Pons (tissue), 1 donor: ENCODE measurements at regions not wholly inside any gene's neighbourhood (a gene's known extent, or its start where the extent isn't known, plus 50 kb on each side); places are given as distances from the start of the nearest gene placed in this dataset.

Source experiments
- DNase-seq: peaks from one replicate; pipeline ENCODE4 v3.0.0-alpha.2; 2016; ENCODE audit warnings: low spot score

DNA sequence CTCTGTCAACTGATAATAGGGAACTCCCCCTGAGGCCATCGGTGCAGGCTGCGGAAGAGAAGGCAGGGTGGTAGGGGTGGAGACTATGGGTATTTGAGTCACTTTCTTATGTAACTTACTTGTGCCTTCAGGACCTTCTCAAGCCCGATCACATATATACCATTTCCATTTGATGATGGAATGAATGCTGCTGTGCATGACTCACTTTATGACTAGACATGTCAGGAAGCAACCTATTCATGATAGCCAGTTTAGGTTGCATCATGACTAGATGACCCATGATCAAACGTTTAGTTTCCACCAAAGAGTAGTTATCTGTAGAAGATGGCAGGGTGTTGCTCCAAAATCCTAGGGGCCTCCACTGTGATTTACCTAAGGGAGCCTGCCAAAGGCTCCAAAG is 435.5 kb downstream of the DTHD1 start:
- DNase-seq: no peak

DNA sequence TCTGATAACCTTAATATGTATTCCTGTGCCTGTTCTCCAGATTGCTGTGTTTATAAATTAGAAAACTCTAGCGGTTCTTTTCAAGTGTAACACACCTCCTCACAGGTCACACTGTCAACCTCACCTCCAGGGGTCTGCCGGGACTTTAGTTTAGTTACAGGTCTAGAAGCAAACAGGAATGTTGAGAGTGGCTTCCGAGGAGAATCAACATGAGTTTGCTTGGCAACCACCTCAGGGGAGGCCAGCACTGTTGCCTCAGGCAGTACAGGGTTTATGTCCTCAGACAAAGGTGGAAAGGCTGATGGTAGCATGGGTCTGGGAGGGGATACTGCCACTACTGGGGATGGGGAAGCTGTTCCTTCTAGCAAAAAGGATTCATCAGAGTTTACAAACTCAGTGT is 438.0 kb downstream of the DTHD1 start:
- DNase-seq: no peak

DNA sequence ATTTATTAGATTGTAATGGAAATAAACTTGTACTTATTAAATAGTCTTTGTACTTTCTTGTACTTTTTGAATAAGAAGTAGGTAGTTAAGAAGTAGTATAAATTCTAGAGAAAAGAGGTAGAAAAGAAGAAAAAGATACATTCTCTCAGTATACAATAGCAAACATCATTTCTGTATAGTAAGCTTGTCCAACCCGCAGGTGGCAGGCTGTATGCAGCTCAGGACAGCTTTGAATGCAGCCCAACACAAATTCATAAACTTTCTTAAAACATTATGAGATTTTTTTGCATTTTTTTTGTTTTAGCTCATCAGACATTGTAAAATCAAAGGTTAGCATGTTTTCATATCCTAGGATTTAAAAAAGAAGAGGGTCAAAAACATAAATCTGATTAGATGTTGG is 441.6 kb downstream of the DTHD1 start:
- DNase-seq: no peak

DNA sequence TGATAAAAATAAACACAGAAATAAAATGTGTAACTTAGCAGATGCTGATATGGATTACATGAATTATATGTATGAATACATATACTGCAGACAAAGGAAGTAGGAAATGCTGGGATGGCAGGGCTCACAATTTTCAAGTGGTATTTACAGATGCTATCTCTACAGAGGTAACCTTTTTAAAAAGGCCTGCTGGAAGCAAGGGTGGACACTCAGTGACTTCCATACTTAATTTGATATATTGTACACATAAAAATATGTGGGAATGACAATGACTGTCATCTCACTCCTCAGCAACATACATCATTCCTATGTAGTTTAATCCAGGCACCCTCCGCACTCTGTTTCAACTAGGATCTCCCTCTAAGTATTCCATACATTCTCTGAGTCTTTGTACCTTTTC is 452.9 kb downstream of the DTHD1 start:
- no peak for DNase-seq

DNA sequence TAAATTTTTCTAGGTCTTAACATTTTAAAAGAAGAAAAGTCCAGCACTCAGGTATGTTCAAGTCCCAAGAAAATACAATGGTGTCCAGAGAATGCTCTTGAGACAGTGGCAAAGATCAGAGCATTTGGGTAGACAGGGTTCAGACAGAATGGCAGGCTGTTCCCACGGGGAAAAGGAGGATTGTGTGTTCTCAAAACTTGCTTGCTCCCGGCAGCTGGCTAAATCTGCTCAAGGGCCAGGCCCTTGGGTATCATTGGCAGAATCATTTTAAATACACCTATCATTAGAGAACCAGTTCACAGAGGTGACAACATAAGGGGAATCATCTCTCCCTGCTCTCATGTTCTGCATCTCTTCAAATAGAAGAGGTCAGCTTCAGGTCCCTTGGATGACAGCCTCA is 456.3 kb downstream of the DTHD1 start:
- no peak for DNase-seq

DNA sequence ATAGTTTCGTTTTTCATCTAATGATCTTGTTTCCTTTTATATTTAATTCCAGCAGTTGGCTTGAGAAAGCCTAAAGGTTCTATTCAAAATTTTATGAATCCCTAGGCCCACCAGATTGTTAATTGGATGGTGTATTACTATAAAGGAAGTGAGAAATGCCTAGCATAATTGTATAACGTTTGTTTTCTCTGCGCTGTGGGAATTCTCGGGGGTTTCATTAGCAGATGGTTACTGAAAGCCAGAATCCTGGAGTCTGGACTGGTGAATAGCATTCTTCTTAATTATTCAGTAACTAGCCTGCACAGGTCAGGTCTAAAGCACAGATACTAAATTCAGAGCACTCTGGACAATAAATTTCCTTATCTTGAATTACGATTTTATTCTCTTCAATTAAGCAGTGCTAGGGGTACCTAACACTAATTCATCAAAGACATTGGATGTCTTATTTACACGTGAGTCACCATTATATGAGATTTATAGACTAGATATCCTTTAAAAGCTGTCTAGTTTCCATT is 459.4 kb downstream of the DTHD1 start:
- DNase-seq: no peak

DNA sequence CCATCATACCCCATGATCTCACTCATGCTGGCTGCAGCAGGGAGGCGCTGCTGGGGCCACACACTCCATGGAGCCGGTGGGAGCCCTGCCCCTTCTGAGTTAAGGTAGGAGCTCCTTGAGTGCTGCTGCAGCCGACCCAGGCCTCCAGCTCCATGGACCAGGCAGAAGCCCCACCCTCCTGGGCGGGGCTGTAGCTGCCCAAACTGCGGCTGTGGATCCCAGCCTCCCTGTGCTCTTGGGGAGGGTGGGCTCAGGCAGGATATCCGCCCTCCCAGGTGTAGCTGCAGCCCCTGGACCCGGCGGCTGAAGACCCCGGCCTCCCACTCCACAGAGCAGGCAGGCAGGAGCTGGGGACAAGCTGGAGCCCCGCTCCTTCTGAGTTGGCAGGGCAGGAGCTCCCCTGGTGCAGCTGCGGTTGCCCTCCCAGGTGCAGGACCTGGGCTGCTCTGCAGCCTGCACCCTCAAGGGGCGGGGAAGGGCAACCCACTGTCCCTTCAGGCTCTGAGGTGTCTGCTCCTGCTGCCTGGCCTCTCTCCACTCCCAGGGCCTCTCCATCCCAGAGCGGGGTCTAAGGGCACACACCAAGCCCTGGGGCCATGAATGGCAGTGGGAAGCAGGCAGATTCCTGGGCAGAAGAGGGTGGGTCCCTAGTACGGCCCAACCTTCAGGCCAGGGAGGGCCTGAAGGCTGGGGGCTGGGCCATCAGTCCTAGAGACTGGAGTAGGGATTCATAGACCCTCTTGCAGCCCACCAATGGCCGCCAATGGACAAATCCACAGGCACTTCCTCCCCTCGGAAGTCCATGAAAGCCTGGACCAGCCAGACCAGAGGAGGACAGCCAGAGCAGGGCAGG is 466.1 kb downstream of the DTHD1 start:
- DNase-seq: no peak

DNA sequence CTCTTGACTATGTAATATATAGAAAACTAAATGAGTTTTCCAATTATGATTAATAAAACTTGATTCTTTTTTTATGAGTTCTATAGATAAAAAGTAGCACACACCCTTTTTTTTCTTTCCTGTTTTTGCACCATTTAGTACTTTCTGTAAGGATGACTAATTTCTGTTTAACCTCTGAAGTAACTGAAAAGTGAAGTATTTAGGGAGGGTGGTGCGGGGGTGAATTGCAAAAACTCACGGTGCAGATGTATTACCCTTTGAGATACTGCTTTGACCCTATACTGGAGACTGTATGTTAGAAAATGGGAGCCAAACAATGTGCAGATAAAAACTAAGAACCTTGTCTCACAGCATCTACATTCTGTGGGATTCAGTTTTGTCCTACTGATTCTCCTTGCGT is 471.6 kb downstream of the DTHD1 start:
- no peak for DNase-seq

DNA sequence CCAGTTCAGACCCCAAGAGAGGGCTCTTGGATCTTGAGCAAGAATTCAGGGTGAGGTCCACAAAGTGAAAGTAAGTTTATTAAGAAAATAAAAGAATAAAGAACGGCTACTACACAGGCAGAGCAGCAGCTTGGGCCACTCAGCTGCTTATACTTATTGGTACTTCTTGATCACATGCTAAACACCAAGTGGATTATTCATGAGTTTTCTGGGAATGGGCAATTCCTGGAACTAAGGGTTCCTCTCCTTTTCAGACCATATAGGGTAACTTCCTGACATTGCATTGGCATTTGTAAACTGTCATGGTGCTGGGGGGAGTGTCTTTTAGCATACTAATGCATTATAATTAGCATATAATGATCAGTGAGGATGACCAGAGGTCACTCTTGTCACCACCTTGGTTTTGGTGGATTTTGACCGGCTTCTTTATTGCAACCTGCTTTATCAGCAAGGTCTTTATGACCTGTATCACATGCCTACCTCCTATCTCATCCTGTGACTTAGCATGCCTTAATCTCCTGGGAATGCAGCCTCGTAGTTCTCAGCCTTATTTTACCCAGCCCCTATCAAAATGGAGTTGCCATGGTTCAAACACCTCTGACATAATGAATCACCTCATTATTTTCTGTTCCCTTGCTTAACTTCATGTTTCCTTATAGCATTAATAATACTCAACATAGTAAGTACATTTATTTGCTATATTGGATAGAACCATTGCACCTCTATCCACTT is 476.3 kb downstream of the DTHD1 start:
- DNase-seq: no peak

DNA sequence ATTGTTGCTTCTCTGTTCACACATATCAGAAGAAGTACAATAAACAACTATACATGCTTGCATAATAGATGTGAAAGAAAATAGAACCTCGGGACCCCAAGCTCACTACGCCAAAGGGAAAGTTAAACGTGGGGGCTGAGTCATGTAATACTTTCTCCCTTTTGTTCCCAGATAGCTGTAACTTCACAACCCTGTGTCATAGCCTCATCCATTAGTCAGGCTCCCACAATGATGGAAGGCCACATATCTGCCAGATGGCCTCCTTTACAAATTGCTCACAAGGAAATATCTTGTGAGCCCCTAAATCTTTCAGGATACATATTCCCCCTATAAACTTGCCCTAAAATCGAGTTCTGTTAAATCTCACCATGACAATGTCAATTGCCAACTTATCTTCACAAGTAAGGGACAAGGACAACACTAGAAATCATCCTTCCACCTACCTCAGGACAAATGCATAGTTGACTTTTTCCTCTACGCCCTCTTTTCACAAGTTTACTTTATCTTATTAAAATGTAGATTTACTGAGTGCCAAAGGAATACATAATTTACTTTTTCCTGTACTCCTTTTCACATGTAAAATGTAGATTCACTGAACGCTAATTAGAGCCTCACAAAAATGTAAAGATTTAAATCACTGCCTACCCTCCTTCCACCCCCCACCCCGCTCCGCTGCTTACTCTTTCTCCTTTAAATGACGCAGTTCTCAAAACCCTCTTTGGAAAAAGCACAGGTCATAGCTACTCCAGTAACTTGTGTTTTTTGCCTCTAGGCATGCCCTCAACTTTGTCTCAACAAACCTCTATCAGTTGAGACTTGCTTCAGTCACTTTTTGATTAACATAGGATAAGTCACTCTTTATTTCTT is 477.1 kb downstream of the DTHD1 start:
- no peak for DNase-seq

DNA sequence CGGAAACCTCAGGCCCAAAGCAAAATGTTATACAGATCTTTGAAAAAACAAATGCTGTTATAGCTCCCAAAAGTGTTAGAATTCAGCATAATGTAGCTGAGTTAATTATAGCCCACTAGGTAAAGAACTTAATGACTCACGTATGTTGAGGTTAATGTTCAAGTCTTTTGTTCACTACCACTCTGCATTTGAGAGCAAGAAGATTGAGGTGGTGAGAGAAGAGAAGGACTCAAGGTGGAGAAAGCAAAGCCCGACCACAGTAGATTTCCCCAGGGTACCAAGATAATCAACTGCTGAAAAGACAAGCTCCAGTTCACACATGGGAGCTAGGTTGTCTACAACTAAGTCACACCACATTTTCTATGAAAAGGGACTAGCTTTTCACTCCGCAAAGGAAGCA is 480.2 kb downstream of the DTHD1 start:
- DNase-seq: no peak

DNA sequence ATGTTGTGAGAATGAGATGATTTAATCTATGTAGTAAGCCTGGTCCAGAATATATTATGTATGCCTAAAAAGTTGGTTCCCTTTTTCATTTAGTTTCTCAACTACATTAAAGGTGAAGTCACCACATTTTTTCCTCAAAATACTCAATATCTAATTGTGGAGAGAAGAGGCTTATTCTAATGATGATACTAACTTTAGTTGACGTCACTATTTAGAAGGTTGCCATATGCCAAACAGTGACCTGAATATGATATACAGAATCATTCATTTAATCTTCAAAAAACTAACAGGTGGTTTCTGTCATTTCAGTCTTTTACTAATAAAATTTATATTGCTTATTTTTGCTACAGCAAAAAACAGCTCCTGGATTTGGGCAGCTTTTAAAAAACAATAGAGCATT is 480.7 kb upstream of the NWD2 start:
- no peak for DNase-seq

DNA sequence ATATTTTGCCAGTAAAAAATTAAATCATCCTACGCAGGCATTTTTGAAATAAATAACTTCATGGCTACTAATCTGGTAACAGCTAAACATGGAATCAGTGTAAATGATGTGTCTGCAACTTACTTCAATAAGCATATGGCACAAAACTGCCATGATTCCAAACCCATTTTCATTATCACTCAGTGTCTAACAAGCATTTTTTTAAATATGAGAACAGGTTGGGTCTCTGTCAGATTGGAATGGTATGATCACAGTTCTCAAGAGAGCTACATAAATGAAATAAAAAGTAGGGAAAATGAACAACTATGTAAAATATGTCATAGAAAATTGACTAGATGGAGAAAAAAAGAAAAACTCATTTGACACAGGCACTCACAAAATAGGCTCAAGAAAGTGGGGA is 476.9 kb upstream of the NWD2 start:
- no peak for DNase-seq

DNA sequence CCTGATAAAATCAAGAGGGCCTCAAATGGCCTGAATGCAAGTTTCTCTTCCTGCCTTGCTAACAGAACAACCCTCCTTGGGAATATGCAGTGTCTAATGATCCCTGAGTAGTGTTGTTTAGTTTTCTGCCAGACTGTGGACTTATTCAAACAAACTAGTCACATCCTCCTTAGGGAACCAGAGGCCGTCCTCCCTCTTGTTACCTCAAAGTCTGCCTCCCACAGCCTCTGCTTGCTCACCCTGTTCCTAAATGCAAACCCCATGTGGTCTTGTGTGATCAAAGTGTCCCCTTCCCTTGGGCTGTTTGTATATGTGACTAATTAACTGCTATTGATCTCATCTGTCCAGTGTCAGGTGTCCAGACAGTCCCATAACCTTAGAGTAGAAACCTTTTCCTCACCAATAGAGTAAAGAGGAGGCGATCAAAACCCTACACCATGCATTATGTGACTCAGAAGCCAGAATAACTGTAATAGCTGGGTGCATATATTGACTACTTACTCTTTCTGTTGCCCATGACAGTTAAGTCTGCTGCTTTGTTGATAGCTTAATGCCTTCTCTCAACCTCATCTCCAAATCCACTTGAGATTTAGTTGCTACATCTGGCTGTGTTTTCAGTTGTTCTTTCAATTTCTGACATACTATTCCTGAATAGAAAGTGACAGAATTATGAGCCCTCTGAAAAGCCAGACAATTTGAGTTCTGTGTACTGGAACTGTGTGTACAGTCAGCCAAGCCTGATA is 473.0 kb upstream of the NWD2 start:
- no peak for DNase-seq

DNA sequence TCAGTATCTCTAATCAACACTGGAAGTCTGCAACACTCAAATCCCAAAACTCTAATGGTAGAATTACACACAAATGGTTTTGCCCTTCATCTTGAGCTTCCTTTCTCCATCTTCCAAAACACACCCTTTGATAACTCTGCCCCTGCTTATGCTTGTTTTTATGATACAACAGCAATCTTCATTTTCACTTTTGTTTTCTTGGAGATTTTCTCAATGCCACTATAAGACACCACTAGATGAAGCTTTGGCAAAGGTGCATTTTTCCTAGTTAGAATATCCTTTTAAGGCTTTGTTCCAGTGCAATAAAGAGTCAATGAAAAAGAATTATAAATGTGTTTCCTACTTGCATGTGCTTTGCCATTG is 472.4 kb upstream of the NWD2 start:
- no peak for DNase-seq

DNA sequence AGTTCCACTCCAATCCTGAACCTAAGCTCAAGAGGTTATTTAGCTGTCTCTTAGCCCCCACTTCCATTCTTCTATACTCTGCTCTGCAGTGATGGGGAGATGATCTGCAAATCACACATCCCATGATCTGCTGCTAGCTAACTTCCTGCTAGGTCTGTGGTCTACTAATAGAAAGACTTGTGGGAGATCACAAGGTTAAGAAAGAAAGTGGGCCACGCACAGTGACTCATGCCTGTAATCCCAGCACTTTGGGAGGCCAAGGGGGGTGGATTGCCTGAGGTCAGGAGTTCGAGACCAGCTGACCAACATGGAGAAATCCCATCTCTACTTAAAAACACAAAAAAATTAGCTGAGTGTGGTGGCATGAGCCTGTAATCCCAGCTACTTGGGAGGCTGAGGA is 471.1 kb upstream of the NWD2 start:
- DNase-seq: no peak

DNA sequence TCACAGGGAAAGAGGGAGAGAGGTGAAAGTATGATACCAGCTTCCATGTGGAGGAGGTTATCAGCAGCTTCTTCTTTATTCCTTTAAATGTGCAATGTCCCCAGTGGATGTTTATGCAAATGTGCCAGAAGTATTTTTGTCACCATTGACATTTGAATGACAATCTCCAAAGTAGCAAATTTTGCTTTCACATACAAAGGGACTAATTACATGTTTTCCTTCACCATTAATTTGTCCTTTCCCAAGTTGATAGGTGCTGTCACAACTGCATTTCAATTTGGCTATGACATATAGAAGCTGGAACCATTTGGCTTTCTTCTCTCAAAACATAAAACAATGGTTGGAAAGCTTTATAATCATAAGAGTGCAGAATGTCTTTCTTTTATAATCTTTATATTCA is 469.0 kb upstream of the NWD2 start:
- no peak for DNase-seq

DNA sequence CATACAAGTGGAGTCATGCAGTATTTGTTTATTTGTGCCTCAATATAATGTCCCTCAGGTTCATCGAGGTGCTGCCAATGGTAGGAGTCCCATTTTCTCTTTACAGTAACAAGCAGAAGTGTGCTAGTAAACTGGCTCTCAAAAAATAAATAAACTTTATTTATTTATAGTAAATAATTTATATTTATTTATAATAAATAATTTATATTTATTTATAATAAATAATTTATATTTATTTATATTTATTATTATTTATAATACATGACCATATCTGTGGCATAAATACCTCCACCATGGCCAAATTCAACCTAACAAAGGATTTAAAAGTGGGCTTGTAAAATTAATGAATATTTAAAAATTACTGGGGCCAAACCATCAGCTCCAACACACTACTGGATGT is 464.9 kb upstream of the NWD2 start:
- no peak for DNase-seq

DNA sequence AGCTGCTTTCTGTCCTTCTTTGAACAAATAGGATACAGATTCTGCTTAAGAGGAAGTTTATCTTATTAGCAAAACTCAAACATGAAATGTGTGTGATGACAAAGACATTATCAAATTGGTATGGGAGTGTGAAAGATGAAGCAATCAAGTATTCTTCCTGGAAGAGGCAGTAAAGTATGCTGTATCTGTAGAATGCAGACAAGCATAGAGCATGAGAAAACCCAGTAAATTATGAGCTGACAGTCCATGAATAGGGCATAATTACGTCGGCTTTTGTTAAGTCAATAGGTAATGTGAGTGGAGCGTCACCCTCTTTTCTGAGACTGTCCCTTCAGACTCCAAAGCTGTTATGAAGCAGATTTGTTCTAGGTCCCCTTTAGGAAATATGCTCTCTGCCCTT is 458.6 kb upstream of the NWD2 start:
- no peak for DNase-seq

DNA sequence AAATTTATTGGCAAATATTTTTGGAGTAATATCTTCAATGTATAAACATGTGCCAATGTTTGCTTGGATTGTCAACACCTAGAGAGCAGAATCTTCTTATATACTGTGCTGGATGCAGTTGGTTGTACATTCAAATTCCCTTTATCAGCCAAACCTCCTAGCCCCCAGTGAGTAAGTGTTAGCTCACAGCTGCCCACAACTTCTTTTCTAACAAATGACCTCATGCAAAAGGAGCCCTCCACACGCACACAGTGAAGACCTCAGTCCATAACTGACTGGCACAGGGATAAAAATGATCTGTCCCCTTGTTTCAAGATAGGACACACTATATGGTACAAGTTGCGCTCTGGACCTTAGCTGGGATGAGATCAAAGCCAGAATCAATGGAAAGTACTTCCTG is 458.0 kb upstream of the NWD2 start:
- DNase-seq: no peak

DNA sequence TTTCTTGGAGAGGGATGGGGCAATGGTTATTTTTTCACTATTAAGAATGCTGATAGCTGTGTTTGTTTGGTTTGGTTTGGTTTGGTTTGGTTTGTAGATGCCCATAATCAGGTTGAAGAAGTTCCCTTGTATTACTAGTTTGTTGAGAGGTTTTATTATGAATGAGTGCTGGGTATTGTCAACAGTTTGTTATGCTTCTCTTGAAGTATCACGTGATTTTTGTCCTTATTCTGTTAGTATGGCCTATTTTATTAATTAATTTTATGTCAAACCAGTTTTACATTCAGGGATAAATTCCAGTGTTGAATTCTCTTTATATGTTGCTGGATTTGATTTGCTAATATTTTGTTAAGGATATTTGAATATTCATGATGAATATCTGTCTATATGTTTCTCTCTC is 449.8 kb upstream of the NWD2 start:
- DNase-seq: no peak

DNA sequence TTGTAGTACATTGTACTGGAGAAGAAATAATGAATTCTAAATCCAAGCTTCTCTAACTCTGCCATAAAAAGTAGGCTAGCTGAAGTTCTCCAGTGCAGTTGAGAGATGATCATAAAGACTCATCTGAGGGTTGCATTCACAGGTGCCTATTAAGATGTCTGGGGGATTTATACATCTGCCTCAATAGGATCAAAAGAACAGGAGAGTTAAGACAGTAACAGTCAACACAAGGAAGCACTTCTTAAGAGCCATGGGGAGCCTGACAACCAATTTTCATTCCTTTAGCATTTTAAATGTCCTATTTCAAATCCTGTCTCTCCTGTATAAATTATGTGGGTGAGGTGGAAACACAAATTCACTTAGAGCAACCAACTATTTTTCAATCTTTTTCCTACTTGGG is 432.4 kb upstream of the NWD2 start:
- DNase-seq: no peak
